ENCODE measurements at regions not wholly inside any gene's neighbourhood (a gene's known extent, or its start where the extent isn't known, plus 50 kb on each side); places are given as distances from the start of the nearest gene placed in this dataset.
"Not testable (repeated sequence)": the region's sequence is repeated elsewhere in the genome, so short reads cannot be mapped to it uniquely, and the experiment has no call there.

- no peaks in the 10 kb centered on the region for H3K4me1 ChIP-seq (ENCODE audit: control insufficient read depth in 1 of 2, insufficient read depth in 2 of 2, low read length in 2 of 2)
- no peaks in the 10 kb centered on the region for H3K27me3 ChIP-seq (ENCODE audit: low read depth, low read length)
- H3K4me3 ChIP-seq (ENCODE audit: low read depth in 1 of 2, low read length in 2 of 2) = no peak overlapping the region
- H3K27ac ChIP-seq (ENCODE audit: low read length) = no peak overlapping the region
- no peaks in the 10 kb centered on the region for H3K36me3 ChIP-seq (ENCODE audit: control insufficient read depth in 1 of 2, insufficient read depth in 2 of 2, low read length in 2 of 2)
- no peaks in the 10 kb centered on the region for H3K9me3 ChIP-seq (ENCODE audit: control insufficient read depth in 1 of 2, low read length in 2 of 2)
Observed at GRCh38 chr3:132987396-132987795, 50.8 kb upstream of the TMEM108 start.

GRCh38 chr3:132984181-132984580, 54.0 kb upstream of the TMEM108 start:
- H3K27ac ChIP-seq (ENCODE audit: low read length) = no peak overlapping the region
- no peaks in the 10 kb centered on the region for H3K36me3 ChIP-seq (ENCODE audit: control insufficient read depth in 1 of 2, insufficient read depth in 2 of 2, low read length in 2 of 2)
- peaks cover 0 to 4% of the 10 kb centered on the region in 2 donors for H3K9me3 ChIP-seq (ENCODE audit: control insufficient read depth in 1 of 2, low read length in 2 of 2)
- no peak overlapping the region for H3K4me3 ChIP-seq (ENCODE audit: low read depth in 1 of 2, low read length in 2 of 2)
- no peaks in the 10 kb centered on the region for H3K27me3 ChIP-seq (ENCODE audit: low read depth, low read length)
- no peaks in the 10 kb centered on the region for H3K4me1 ChIP-seq (ENCODE audit: control insufficient read depth in 1 of 2, insufficient read depth in 2 of 2, low read length in 2 of 2)

GRCh38 chr3:132983143-132983770, 54.9 kb upstream of the TMEM108 start:
- Histone ChIP-seq H3K36me3 (ENCODE audit: control insufficient read depth in 1 of 2, insufficient read depth in 2 of 2, low read length in 2 of 2) (no peaks in the 10 kb centered on the region), H3K27me3 (ENCODE audit: low read depth, low read length) (no peaks in the 10 kb centered on the region), H3K4me3 (ENCODE audit: low read depth in 1 of 2, low read length in 2 of 2) (no peak overlapping the region), H3K9me3 (ENCODE audit: control insufficient read depth in 1 of 2, low read length in 2 of 2) (peaks cover 0 to 4% of the 10 kb centered on the region in 2 donors), H3K27ac (ENCODE audit: low read length) (no peak overlapping the region), H3K4me1 (ENCODE audit: control insufficient read depth in 1 of 2, insufficient read depth in 2 of 2, low read length in 2 of 2) (no peaks in the 10 kb centered on the region)

GRCh38 chr3:132981719-132982118, 56.5 kb upstream of the TMEM108 start:
- no peaks in the 10 kb centered on the region for H3K27me3 ChIP-seq (ENCODE audit: low read depth, low read length)
- peaks cover 0 to 4% of the 10 kb centered on the region in 2 donors for H3K9me3 ChIP-seq (ENCODE audit: control insufficient read depth in 1 of 2, low read length in 2 of 2)
- H3K36me3 ChIP-seq (ENCODE audit: control insufficient read depth in 1 of 2, insufficient read depth in 2 of 2, low read length in 2 of 2) = no peaks in the 10 kb centered on the region
- no peaks in the 10 kb centered on the region for H3K4me1 ChIP-seq (ENCODE audit: control insufficient read depth in 1 of 2, insufficient read depth in 2 of 2, low read length in 2 of 2)
- no peak overlapping the region for H3K27ac ChIP-seq (ENCODE audit: low read length)
- no peak overlapping the region for H3K4me3 ChIP-seq (ENCODE audit: low read depth in 1 of 2, low read length in 2 of 2)

GRCh38 chr3:132980102-132980501, 58.1 kb upstream of the TMEM108 start:
- Histone ChIP-seq H3K4me3 (ENCODE audit: low read depth in 1 of 2, low read length in 2 of 2) (no peak overlapping the region), H3K27me3 (ENCODE audit: low read depth, low read length) (no peaks in the 10 kb centered on the region), H3K4me1 (ENCODE audit: control insufficient read depth in 1 of 2, insufficient read depth in 2 of 2, low read length in 2 of 2) (no peaks in the 10 kb centered on the region), H3K27ac (ENCODE audit: low read length) (no peak overlapping the region), H3K36me3 (ENCODE audit: control insufficient read depth in 1 of 2, insufficient read depth in 2 of 2, low read length in 2 of 2) (no peaks in the 10 kb centered on the region), H3K9me3 (ENCODE audit: control insufficient read depth in 1 of 2, low read length in 2 of 2) (peaks cover 0 to 4% of the 10 kb centered on the region in 2 donors)

- Histone ChIP-seq H3K36me3 (ENCODE audit: control insufficient read depth in 1 of 2, insufficient read depth in 2 of 2, low read length in 2 of 2) (no peaks in the 10 kb centered on the region), H3K4me1 (ENCODE audit: control insufficient read depth in 1 of 2, insufficient read depth in 2 of 2, low read length in 2 of 2) (no peaks in the 10 kb centered on the region), H3K9me3 (ENCODE audit: control insufficient read depth in 1 of 2, low read length in 2 of 2) (peaks cover 0 to 4% of the 10 kb centered on the region in 2 donors), H3K27ac (ENCODE audit: low read length) (no peak overlapping the region), H3K4me3 (ENCODE audit: low read depth in 1 of 2, low read length in 2 of 2) (no peak overlapping the region), H3K27me3 (ENCODE audit: low read depth, low read length) (no peaks in the 10 kb centered on the region)
Observed at GRCh38 chr3:132979606-132980005, 58.6 kb upstream of the TMEM108 start.

GRCh38 chr3:132978946-132979345, 59.2 kb upstream of the TMEM108 start:
- not testable (repeated sequence) for H3K9me3 ChIP-seq (ENCODE audit: control insufficient read depth in 1 of 2, low read length in 2 of 2); H3K4me3 ChIP-seq (ENCODE audit: low read depth in 1 of 2, low read length in 2 of 2); H3K27ac ChIP-seq (ENCODE audit: low read length); H3K36me3 ChIP-seq (ENCODE audit: control insufficient read depth in 1 of 2, insufficient read depth in 2 of 2, low read length in 2 of 2); H3K4me1 ChIP-seq (ENCODE audit: control insufficient read depth in 1 of 2, insufficient read depth in 2 of 2, low read length in 2 of 2); H3K27me3 ChIP-seq (ENCODE audit: low read depth, low read length)

- H3K36me3 ChIP-seq (ENCODE audit: control insufficient read depth in 1 of 2, insufficient read depth in 2 of 2, low read length in 2 of 2) = no peaks in the 10 kb centered on the region
- no peaks in the 10 kb centered on the region for H3K27me3 ChIP-seq (ENCODE audit: low read depth, low read length)
- H3K9me3 ChIP-seq (ENCODE audit: control insufficient read depth in 1 of 2, low read length in 2 of 2) = peaks cover 0 to 4% of the 10 kb centered on the region in 2 donors
- no peak overlapping the region for H3K4me3 ChIP-seq (ENCODE audit: low read depth in 1 of 2, low read length in 2 of 2)
- no peaks in the 10 kb centered on the region for H3K4me1 ChIP-seq (ENCODE audit: control insufficient read depth in 1 of 2, insufficient read depth in 2 of 2, low read length in 2 of 2)
- no peak overlapping the region for H3K27ac ChIP-seq (ENCODE audit: low read length)
Observed at GRCh38 chr3:132978464-132978863, 59.7 kb upstream of the TMEM108 start.

GRCh38 chr3:132974097-132974496, 64.1 kb upstream of the TMEM108 start:
- Histone ChIP-seq H3K9me3 (ENCODE audit: control insufficient read depth in 1 of 2, low read length in 2 of 2) (no peaks in the 10 kb centered on the region), H3K4me3 (ENCODE audit: low read depth in 1 of 2, low read length in 2 of 2) (no peak overlapping the region), H3K27me3 (ENCODE audit: low read depth, low read length) (no peaks in the 10 kb centered on the region), H3K4me1 (ENCODE audit: control insufficient read depth in 1 of 2, insufficient read depth in 2 of 2, low read length in 2 of 2) (no peaks in the 10 kb centered on the region), H3K27ac (ENCODE audit: low read length) (no peak overlapping the region), H3K36me3 (ENCODE audit: control insufficient read depth in 1 of 2, insufficient read depth in 2 of 2, low read length in 2 of 2) (no peaks in the 10 kb centered on the region)

- Histone ChIP-seq H3K36me3 (ENCODE audit: control insufficient read depth in 1 of 2, insufficient read depth in 2 of 2, low read length in 2 of 2) (no peaks in the 10 kb centered on the region), H3K27me3 (ENCODE audit: low read depth, low read length) (no peaks in the 10 kb centered on the region), H3K9me3 (ENCODE audit: control insufficient read depth in 1 of 2, low read length in 2 of 2) (no peaks in the 10 kb centered on the region), H3K4me3 (ENCODE audit: low read depth in 1 of 2, low read length in 2 of 2) (no peak overlapping the region), H3K4me1 (ENCODE audit: control insufficient read depth in 1 of 2, insufficient read depth in 2 of 2, low read length in 2 of 2) (no peaks in the 10 kb centered on the region), H3K27ac (ENCODE audit: low read length) (no peak overlapping the region)
Observed at GRCh38 chr3:132973441-132973840, 64.8 kb upstream of the TMEM108 start.

GRCh38 chr3:132972333-132972732, 65.9 kb upstream of the TMEM108 start:
- no peaks in the 10 kb centered on the region for H3K9me3 ChIP-seq (ENCODE audit: control insufficient read depth in 1 of 2, low read length in 2 of 2)
- no peak overlapping the region for H3K4me3 ChIP-seq (ENCODE audit: low read depth in 1 of 2, low read length in 2 of 2)
- H3K27ac ChIP-seq (ENCODE audit: low read length) = no peak overlapping the region
- H3K4me1 ChIP-seq (ENCODE audit: control insufficient read depth in 1 of 2, insufficient read depth in 2 of 2, low read length in 2 of 2) = no peaks in the 10 kb centered on the region
- H3K27me3 ChIP-seq (ENCODE audit: low read depth, low read length) = no peaks in the 10 kb centered on the region
- H3K36me3 ChIP-seq (ENCODE audit: control insufficient read depth in 1 of 2, insufficient read depth in 2 of 2, low read length in 2 of 2) = no peaks in the 10 kb centered on the region

GRCh38 chr3:132966374-132966773, 71.8 kb upstream of the TMEM108 start:
- no peaks in the 10 kb centered on the region for H3K27me3 ChIP-seq (ENCODE audit: low read depth, low read length)
- H3K9me3 ChIP-seq (ENCODE audit: control insufficient read depth in 1 of 2, low read length in 2 of 2) = no peaks in the 10 kb centered on the region
- no peak overlapping the region for H3K27ac ChIP-seq (ENCODE audit: low read length)
- H3K4me3 ChIP-seq (ENCODE audit: low read depth in 1 of 2, low read length in 2 of 2) = no peak overlapping the region
- H3K4me1 ChIP-seq (ENCODE audit: control insufficient read depth in 1 of 2, insufficient read depth in 2 of 2, low read length in 2 of 2) = no peaks in the 10 kb centered on the region
- no peaks in the 10 kb centered on the region for H3K36me3 ChIP-seq (ENCODE audit: control insufficient read depth in 1 of 2, insufficient read depth in 2 of 2, low read length in 2 of 2)
